ENCODE measurements at regions not wholly inside any gene's neighbourhood (a gene's known extent, or its start where the extent isn't known, plus 50 kb on each side); places are given as distances from the start of the nearest gene placed in this dataset.

- Histone ChIP-seq H2BK5ac (ENCODE audit: low read depth, low read length, poor library complexity, severe bottlenecking) (no peak overlapping the region), H2BK20ac (ENCODE audit: low read depth, low read length) (no peak overlapping the region), H4K20me1 (ENCODE audit: insufficient read depth, low read length) (no peaks in the 10 kb centered on the region), H3K9me1 (ENCODE audit: insufficient read depth, low read length) (no peaks in the 10 kb centered on the region), H2BK15ac (ENCODE audit: low read depth, low read length) (no peak overlapping the region), H2AFZ (replicated peaks; ENCODE audit: low read length, poor library complexity) (no peak overlapping the region), H3K79me1 (ENCODE audit: low read depth in 1 of 2, low read length in 2 of 2) (no peaks in the 10 kb centered on the region), H3K14ac (replicated peaks; ENCODE audit: low read depth, low read length) (no peak overlapping the region), H3K4me3 (ENCODE audit: insufficient read depth, low read depth, low read length) (no peak overlapping the region), H2AK5ac (ENCODE audit: low read depth, low read length) (no peak overlapping the region), H3K56ac (ENCODE audit: extremely low read depth, insufficient read depth, low read length) (no peak overlapping the region), H4K91ac (ENCODE audit: insufficient read depth, low read depth, low read length) (no peak overlapping the region), H3K27me3 (ENCODE audit: control insufficient read depth, insufficient read depth, low read length) (no peaks in the 10 kb centered on the region), H3K18ac (ENCODE audit: low read depth, low read length) (no peak overlapping the region), H3K4me1 (ENCODE audit: control insufficient read depth, insufficient read depth, low read length) (no peaks in the 10 kb centered on the region), H4K5ac (ENCODE audit: low read depth, low read length) (no peak overlapping the region), H3K9me3 (ENCODE audit: control insufficient read depth, insufficient read depth, low read length) (no peaks in the 10 kb centered on the region), H3K4me2 (ENCODE audit: low read depth, low read length) (no peak overlapping the region), H3K36me3 (ENCODE audit: control insufficient read depth, insufficient read depth, low read length) (no peaks in the 10 kb centered on the region), H4K8ac (ENCODE audit: low read depth in 2 of 2, low read length in 2 of 2) (no peak overlapping the region), H3K4ac (ENCODE audit: low read depth, low read length) (no peak overlapping the region), H2AK9ac (replicated peaks; ENCODE audit: low read depth, low read length, poor library complexity) (no peak overlapping the region), H3K27ac (ENCODE audit: insufficient read depth, low read length) (no peak overlapping the region), H2BK120ac (ENCODE audit: low read depth, low read length) (no peak overlapping the region), H3K23ac (ENCODE audit: low read depth, low read length) (no peak overlapping the region), H3K9ac (ENCODE audit: low read depth, low read length) (no peak overlapping the region)
- TF ChIP-seq USF2 (IDR thresholded peaks at IDR 0.05; ENCODE audit: low read depth, low read length) = no peak
- no peak for TF ChIP-seq MAFK (IDR thresholded peaks at IDR 0.05; ENCODE audit: low read depth, low read length)
- TF ChIP-seq RAD21 (IDR thresholded peaks at IDR 0.05; ENCODE audit: low read length) = no peak
- TF ChIP-seq POLR2A (IDR thresholded peaks at IDR 0.05; ENCODE audit: low read depth, low read length) = no peak
- no peak for TF ChIP-seq BHLHE40 (IDR thresholded peaks at IDR 0.05; ENCODE audit: low read depth, low read length)
- intact Hi-C loops (cut with micrococcal nuclease) (no loop called here), dilution Hi-C loops (cut with HindIII; ENCODE audit: low sequenced_read_pairs, unreplicated experiment) (no loop called here), in situ Hi-C loops (cut with MboI; ENCODE audit: low sequenced_read_pairs) (no loop called here)
- no CpG with 5 or more reads among the region's 4 CpGs for WGBS, 2 experiments (ENCODE audit: extremely low coverage in 2 of 2, insufficient read length in 1 of 2)
- CTCF ChIA-PET = no interaction called here
- DNase-seq = no peak
- BruUV-seq (replicated peaks) = no TSS peak
- ATAC-seq (ENCODE audit: low read depth) = no peak
- POLR2A ChIA-PET (ENCODE audit: unreplicated experiment) = no interaction called here
Observed at GRCh38 chr12:58787021-58787760, 133.1 kb downstream of the LRIG3 start.
